K562 (cell line): ENCODE measurements at regions not wholly inside any gene's neighbourhood (a gene's known extent, or its start where the extent isn't known, plus 50 kb on each side); places are given as distances from the start of the nearest gene placed in this dataset.

Experiments
- BDP1 ChIP-seq: IDR thresholded peaks from 3 replicates; pipeline ENCODE4 v1.6.1; 2011; ENCODE audit not compliant: insufficient read length, insufficient read depth
- CHD1 ChIP-seq: fragments of 200-600 bp; sonication (generic); IDR thresholded peaks from one replicate; pipeline ENCODE4 v1.6.1; 2012; ENCODE audit warnings: mild to moderate bottlenecking, moderate library complexity, low read length, inconsistent platforms
- CREB1 ChIP-seq, 2 experiments: sonication (generic) in 1 of 2; formaldehyde crosslinking in 1 of 2; IDR thresholded peaks; 2 replicates each; pipeline versions ENCODE4 v1.6.1 to v1.8.0; 2012 to 2022; ENCODE audit warnings: inconsistent platforms in 1 of 2, mild to moderate bottlenecking in 1 of 2, missing genetic modification reagents in 1 of 2, moderate library complexity in 1 of 2
- CTCF ChIP-seq, 3 experiments: IDR thresholded peaks in 2 of 3; conservative IDR thresholded peaks in 1 of 3; 2 replicates each; pipeline ENCODE4 v1.5.1; 2011 to 2012; ENCODE audit warnings: low read length in 3 of 3, mild to moderate bottlenecking in 3 of 3, control low read depth in 2 of 3, improper control_type of control experiment in 1 of 3, inconsistent platforms in 1 of 3, low read depth in 1 of 3, mixed read lengths in 1 of 3, moderate library complexity in 1 of 3; ENCODE audit not compliant: insufficient read depth in 2 of 3
- ESRRA ChIP-seq: fragments of 450-650 bp; IDR thresholded peaks from 2 replicates; pipeline ENCODE4 v1.6.1; 2014; ENCODE audit warnings: low read depth, mild to moderate bottlenecking, moderate library complexity, borderline replicate concordance
- FOXK1 ChIP-seq: sonication (generic); formaldehyde crosslinking; IDR thresholded peaks from 2 replicates; pipeline ENCODE4 v1.8.0; 2022; ENCODE audit warnings: missing genetic modification reagents, mild to moderate bottlenecking, borderline replicate concordance
- MAFG ChIP-seq: fragments of 450-650 bp; conservative IDR thresholded peaks from 2 replicates; pipeline ENCODE4 v1.6.1; 2016; ENCODE audit warnings: missing genetic modification characterization, missing compliant biosample characterization
- MEIS2 ChIP-seq: fragments of 450-650 bp; IDR thresholded peaks from 2 replicates; pipeline ENCODE4 v1.6.1; 2014; ENCODE audit warnings: mild to moderate bottlenecking; ENCODE audit not compliant: partially characterized antibody
- MTA2 ChIP-seq: fragments of 450-650 bp; IDR thresholded peaks from 2 replicates; pipeline ENCODE4 v1.6.1; 2016; ENCODE audit warnings: low read depth
- NR2C1 ChIP-seq, 2 experiments: fragments of 450-650 bp; IDR thresholded peaks; 2 replicates each; pipeline ENCODE4 v1.6.1; 2017; ENCODE audit warnings: mild to moderate bottlenecking in 2 of 2, antibody characterized with exemption in 1 of 2, inconsistent platforms in 1 of 2, missing compliant biosample characterization in 1 of 2, missing genetic modification characterization in 1 of 2
- TCF7L2 ChIP-seq: fragments of 150-350 bp; IDR thresholded peaks from 2 replicates; pipeline ENCODE4 v1.6.1; 2016; ENCODE audit warnings: low read depth, mild to moderate bottlenecking, low read length, moderate library complexity
- ZNF253 ChIP-seq: fragments of 250-450 bp; sonication (Bioruptor Pico); conservative IDR thresholded peaks from 2 replicates; pipeline ENCODE4 v1.6.1; 2021; ENCODE audit warnings: mild to moderate bottlenecking
- TF ChIP-seq, protein P1 (sequence below): sonication (generic); formaldehyde crosslinking; IDR thresholded peaks from 2 replicates; pipeline ENCODE4 v1.8.0; 2023; ENCODE audit warnings: mild to moderate bottlenecking, missing genetic modification reagents
- TF ChIP-seq, protein P2 (sequence below), 3 experiments: fragments of 200-800 bp in 1 of 3; sonication (Bioruptor generic) in 1 of 3; sonication (generic) in 1 of 3; formaldehyde crosslinking in 1 of 3; IDR thresholded peaks; 2 replicates each; pipeline versions ENCODE4 v1.6.1 to v1.8.0; 2016 to 2022; ENCODE audit warnings: mild to moderate bottlenecking in 2 of 3, missing compliant biosample characterization in 2 of 3, missing genetic modification characterization in 2 of 3, missing genetic modification reagents in 1 of 3

DNA sequence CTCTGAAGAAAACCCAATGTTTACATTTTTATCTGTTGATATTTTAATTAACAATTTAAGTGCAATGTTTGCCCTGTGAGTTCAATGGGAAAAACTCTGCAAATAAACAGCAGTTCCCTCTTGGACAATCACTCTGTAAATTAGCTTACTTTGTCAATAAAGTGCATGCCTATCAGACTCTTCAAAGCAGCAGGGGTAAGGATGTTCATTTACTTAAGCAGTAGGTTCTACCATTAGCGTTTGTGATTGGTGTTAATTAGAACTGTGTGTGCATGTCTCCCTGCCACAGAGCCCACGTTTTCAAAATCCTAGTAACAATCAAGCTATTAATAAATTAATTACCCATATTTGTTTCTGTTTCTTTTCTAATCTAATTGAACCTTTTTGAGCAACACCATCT is 1921.6 kb upstream of the WWC1 start:
- TF ChIP-seq NR2C1 (IDR thresholded peaks at IDR 0.05) (no peak), NR2C1 (tag; IDR thresholded peaks at IDR 0.05) (no peak), MEIS2 (no peak), ESRRA (no peak), ZNF253 (no peak), CTCF (IDR thresholded peaks at IDR 0.05 in 2 of 3, conservative IDR thresholded peaks at IDR 0.05 in 1 of 3; ENCODE audit: insufficient read depth in 2 of 3, low read depth in 1 of 3, low read length in 3 of 3) (no peak), MTA2 (no peak), CHD1 (no peak), MAFG (tag) (no peak), FOXK1 (CRISPR knock-in tag) (no peak), BDP1 (no peak), TCF7L2 (no peak), CREB1 (IDR thresholded peaks at IDR 0.05) (no peak), CREB1 (CRISPR knock-in tag; IDR thresholded peaks at IDR 0.05) (no peak)
- TF ChIP-seq, protein P1, sequence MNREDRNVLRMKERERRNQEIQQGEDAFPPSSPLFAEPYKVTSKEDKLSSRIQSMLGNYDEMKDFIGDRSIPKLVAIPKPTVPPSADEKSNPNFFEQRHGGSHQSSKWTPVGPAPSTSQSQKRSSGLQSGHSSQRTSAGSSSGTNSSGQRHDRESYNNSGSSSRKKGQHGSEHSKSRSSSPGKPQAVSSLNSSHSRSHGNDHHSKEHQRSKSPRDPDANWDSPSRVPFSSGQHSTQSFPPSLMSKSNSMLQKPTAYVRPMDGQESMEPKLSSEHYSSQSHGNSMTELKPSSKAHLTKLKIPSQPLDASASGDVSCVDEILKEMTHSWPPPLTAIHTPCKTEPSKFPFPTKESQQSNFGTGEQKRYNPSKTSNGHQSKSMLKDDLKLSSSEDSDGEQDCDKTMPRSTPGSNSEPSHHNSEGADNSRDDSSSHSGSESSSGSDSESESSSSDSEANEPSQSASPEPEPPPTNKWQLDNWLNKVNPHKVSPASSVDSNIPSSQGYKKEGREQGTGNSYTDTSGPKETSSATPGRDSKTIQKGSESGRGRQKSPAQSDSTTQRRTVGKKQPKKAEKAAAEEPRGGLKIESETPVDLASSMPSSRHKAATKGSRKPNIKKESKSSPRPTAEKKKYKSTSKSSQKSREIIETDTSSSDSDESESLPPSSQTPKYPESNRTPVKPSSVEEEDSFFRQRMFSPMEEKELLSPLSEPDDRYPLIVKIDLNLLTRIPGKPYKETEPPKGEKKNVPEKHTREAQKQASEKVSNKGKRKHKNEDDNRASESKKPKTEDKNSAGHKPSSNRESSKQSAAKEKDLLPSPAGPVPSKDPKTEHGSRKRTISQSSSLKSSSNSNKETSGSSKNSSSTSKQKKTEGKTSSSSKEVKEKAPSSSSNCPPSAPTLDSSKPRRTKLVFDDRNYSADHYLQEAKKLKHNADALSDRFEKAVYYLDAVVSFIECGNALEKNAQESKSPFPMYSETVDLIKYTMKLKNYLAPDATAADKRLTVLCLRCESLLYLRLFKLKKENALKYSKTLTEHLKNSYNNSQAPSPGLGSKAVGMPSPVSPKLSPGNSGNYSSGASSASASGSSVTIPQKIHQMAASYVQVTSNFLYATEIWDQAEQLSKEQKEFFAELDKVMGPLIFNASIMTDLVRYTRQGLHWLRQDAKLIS (CRISPR knock-in tag), result no peak
- TF ChIP-seq, protein P2, sequence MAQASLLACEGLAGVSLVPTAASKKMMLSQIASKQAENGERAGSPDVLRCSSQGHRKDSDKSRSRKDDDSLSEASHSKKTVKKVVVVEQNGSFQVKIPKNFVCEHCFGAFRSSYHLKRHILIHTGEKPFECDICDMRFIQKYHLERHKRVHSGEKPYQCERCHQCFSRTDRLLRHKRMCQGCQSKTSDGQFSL (CRISPR knock-in tag; IDR thresholded peaks at IDR 0.05), result no peak
- TF ChIP-seq, protein P2 (tag; IDR thresholded peaks at IDR 0.05), result no peak
